Ammon's horn (tissue), 1 donor: ENCODE measurements at regions not wholly inside any gene's neighbourhood (a gene's known extent, or its start where the extent isn't known, plus 50 kb on each side); places are given as distances from the start of the nearest gene placed in this dataset.
"Not testable (repeated sequence)": the region's sequence is repeated elsewhere in the genome, so short reads cannot be mapped to it uniquely, and the experiment has no call there.

ENCODE experiments used
- DNase-seq: peaks from one replicate; pipeline ENCODE4 v3.0.0-alpha.2; 2016; ENCODE audit warnings: low spot score

- no peak for DNase-seq
These were observed 101.9 kb upstream of the ADAMTS5 start for GRCh38 chr21:27068811-27069210.

GRCh38 chr21:27067226-27067625, 100.3 kb upstream of the ADAMTS5 start:
- no peak for DNase-seq

- DNase-seq, result no peak
These were observed 95.6 kb upstream of the ADAMTS5 start for GRCh38 chr21:27062443-27062842.

- no peak for DNase-seq
These were observed 94.9 kb upstream of the ADAMTS5 start for GRCh38 chr21:27061770-27062169.

- DNase-seq, result no peak
These were observed 93.3 kb upstream of the ADAMTS5 start for GRCh38 chr21:27060190-27060589.

- no peak for DNase-seq
These were observed 92.1 kb upstream of the ADAMTS5 start for GRCh38 chr21:27058673-27059605.

GRCh38 chr21:27057997-27058396, 91.1 kb upstream of the ADAMTS5 start:
- no peak for DNase-seq

GRCh38 chr21:27047658-27048314, 80.9 kb upstream of the ADAMTS5 start:
- DNase-seq, result no peak

- DNase-seq, result no peak
These were observed 80.4 kb upstream of the ADAMTS5 start for GRCh38 chr21:27047283-27047657.

GRCh38 chr21:27045281-27045985, 78.5 kb upstream of the ADAMTS5 start:
- DNase-seq, result no peak

GRCh38 chr21:27043377-27043776, 76.5 kb upstream of the ADAMTS5 start:
- DNase-seq, result no peak

- DNase-seq, result no peak
These were observed 74.0 kb upstream of the ADAMTS5 start for GRCh38 chr21:27040738-27041469.

- no peak for DNase-seq
These were observed 69.9 kb upstream of the ADAMTS5 start for GRCh38 chr21:27036736-27037301.

GRCh38 chr21:27035791-27036190, 68.9 kb upstream of the ADAMTS5 start:
- DNase-seq, result no peak

GRCh38 chr21:27034796-27035195, 67.9 kb upstream of the ADAMTS5 start:
- no peak for DNase-seq

GRCh38 chr21:27033471-27033870, 66.6 kb upstream of the ADAMTS5 start:
- DNase-seq, result no peak

- no peak for DNase-seq
These were observed 59.6 kb upstream of the ADAMTS5 start for GRCh38 chr21:27026501-27026900.

GRCh38 chr21:27025708-27026107, 58.8 kb upstream of the ADAMTS5 start:
- DNase-seq, result not testable (repeated sequence)

GRCh38 chr21:27024971-27025370, 58.1 kb upstream of the ADAMTS5 start:
- no peak for DNase-seq

- no peak for DNase-seq
These were observed 57.4 kb upstream of the ADAMTS5 start for GRCh38 chr21:27024301-27024700.

- DNase-seq, result no peak
These were observed 56.3 kb upstream of the ADAMTS5 start for GRCh38 chr21:27023186-27023585.

GRCh38 chr21:27021801-27022200, 54.9 kb upstream of the ADAMTS5 start:
- no peak for DNase-seq
